Left lung (tissue), 4 donors: ENCODE measurements at regions not wholly inside any gene's neighbourhood (a gene's known extent, or its start where the extent isn't known, plus 50 kb on each side); places are given as distances from the start of the nearest gene placed in this dataset.

Experiments used
- ATAC-seq: fragments of 200-7000 bp; cut with Tn5 transposase; one replicate; pipeline ENCODE4 v1.9.1; 2020; ENCODE audit warnings: moderate library complexity
- DNase-seq, 4 donors: peaks; one replicate each; pipeline ENCODE4 v3.0.0-alpha.2; 2013 to 2020
- H3K27ac ChIP-seq, 2 donors: fragments of 200-600 bp; sonication (generic) in 1 of 2; one replicate each; pipeline versions ENCODE4 v1.5.0 to v1.8.0; 2020 to 2021
- H3K27me3 ChIP-seq, 2 donors: fragments of 200-600 bp; sonication (generic) in 1 of 2; one replicate each; pipeline versions ENCODE4 v1.5.0 to v1.8.0; 2020 to 2021
- H3K36me3 ChIP-seq, 2 donors: fragments of 200-600 bp; sonication (generic) in 1 of 2; one replicate each; pipeline versions ENCODE4 v1.5.0 to v1.8.0; 2020 to 2021
- H3K4me1 ChIP-seq, 2 donors: fragments of 200-600 bp; one replicate each; pipeline ENCODE4 v1.8.0; 2021
- H3K4me3 ChIP-seq, 2 donors: fragments of 200-600 bp; sonication (generic) in 1 of 2; one replicate each; pipeline versions ENCODE4 v1.5.0 to v1.8.0; 2020 to 2021; ENCODE audit warnings: mild to moderate bottlenecking in 1 of 2
- H3K9me3 ChIP-seq, 2 donors: fragments of 200-600 bp; sonication (generic) in 1 of 2; one replicate each; pipeline versions ENCODE4 v1.5.0 to v1.8.0; 2020 to 2021
- intact Hi-C, 2 donors: fragments of 100-400 bp; cut with DNase I; formaldehyde crosslinking; loops; one replicate each; pipeline versions ENCODE4 v1.11.2 to v1.14.2; 2022
- TF ChIP-seq, protein P1 (sequence below), 2 donors: fragments of 200-600 bp; sonication (generic) in 1 of 2; IDR thresholded peaks; one replicate each; pipeline versions ENCODE4 v1.5.0 to v1.8.0; 2021; ENCODE audit warnings: antibody characterized with exemption in 2 of 2
- donor health status: DM: no; HTN: yes; CAD: no.
- donor health status: DM: no; HTN: no; CAD: no.

DNA sequence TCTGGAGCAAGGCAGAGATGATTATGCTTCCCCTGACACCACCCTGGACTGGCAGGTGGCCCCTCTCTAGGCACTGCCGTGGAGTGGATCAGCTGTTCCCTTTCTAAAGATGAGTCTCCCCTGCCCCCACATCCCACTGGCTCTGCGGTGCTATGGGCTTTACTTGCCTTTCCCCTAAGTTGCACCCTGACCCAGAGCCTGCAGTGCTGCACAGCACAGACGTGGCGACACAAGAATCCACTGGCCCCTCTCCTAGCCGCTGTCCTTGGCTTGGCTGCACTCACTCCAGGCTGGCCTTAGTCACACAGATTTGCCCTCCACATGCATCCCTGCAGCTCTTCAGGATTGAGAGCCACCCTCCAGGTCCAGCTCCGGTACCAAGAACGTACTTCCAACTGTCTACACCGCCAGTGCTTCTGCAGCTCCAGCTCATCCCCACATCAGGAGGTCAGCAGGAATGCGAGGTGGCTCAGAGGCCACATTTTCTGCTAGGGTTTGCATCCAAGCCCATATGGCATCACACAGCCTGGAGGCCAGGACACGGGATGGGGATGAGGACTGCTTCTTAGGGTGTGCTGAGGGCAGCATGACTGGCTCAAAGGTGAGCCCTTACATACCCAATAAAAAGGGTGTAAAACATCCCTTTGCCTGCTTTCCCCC lies 82.4 kb upstream of the RASGRF1 start:
- Histone ChIP-seq H3K27ac (no peak overlapping the region), H3K27me3 (peaks cover 0 to 53% of the 10 kb centered on the region in 2 donors), H3K9me3 (no peaks in the 10 kb centered on the region), H3K4me3 (no peak overlapping the region), H3K36me3 (no peaks in the 10 kb centered on the region), H3K4me1 (no peaks in the 10 kb centered on the region)
- TF ChIP-seq, protein P1, sequence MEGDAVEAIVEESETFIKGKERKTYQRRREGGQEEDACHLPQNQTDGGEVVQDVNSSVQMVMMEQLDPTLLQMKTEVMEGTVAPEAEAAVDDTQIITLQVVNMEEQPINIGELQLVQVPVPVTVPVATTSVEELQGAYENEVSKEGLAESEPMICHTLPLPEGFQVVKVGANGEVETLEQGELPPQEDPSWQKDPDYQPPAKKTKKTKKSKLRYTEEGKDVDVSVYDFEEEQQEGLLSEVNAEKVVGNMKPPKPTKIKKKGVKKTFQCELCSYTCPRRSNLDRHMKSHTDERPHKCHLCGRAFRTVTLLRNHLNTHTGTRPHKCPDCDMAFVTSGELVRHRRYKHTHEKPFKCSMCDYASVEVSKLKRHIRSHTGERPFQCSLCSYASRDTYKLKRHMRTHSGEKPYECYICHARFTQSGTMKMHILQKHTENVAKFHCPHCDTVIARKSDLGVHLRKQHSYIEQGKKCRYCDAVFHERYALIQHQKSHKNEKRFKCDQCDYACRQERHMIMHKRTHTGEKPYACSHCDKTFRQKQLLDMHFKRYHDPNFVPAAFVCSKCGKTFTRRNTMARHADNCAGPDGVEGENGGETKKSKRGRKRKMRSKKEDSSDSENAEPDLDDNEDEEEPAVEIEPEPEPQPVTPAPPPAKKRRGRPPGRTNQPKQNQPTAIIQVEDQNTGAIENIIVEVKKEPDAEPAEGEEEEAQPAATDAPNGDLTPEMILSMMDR (IDR thresholded peaks at IDR 0.05) = no peak
- DNase-seq = no peak
- ATAC-seq = no peak
- intact Hi-C loops = no loop called here

DNA sequence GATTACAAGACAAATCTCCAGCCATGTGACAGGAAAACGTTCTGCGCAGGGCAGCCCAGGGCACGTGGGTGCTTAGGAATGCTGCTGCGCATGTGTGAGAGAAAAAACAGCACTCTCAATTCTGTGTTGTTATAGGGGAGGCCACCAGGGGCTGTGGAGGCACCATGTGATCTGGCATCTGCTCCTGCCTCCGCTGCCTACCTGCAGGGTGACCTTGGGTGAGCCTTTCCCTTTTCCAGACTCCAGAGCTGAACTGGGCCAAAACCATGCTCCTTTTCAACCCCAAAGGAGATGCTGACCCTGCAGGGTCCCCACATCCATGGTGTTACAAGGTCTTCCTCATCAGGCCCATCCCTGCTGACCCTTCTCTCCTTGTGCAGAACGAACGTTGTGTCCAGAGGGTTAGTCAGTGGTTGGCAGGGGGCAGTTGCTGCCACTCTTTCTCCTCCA lies 81.5 kb upstream of the RASGRF1 start:
- Histone ChIP-seq H3K4me3 (no peak overlapping the region), H3K36me3 (no peaks in the 10 kb centered on the region), H3K4me1 (no peaks in the 10 kb centered on the region), H3K27me3 (peaks cover 0 to 53% of the 10 kb centered on the region in 2 donors), H3K27ac (no peak overlapping the region), H3K9me3 (no peaks in the 10 kb centered on the region)
- no peak for ATAC-seq
- TF ChIP-seq, protein P1 (IDR thresholded peaks at IDR 0.05) = no peak
- peak in 1 of 4 donors; percentile 13 for DNase-seq
- intact Hi-C loops = no loop called here

DNA sequence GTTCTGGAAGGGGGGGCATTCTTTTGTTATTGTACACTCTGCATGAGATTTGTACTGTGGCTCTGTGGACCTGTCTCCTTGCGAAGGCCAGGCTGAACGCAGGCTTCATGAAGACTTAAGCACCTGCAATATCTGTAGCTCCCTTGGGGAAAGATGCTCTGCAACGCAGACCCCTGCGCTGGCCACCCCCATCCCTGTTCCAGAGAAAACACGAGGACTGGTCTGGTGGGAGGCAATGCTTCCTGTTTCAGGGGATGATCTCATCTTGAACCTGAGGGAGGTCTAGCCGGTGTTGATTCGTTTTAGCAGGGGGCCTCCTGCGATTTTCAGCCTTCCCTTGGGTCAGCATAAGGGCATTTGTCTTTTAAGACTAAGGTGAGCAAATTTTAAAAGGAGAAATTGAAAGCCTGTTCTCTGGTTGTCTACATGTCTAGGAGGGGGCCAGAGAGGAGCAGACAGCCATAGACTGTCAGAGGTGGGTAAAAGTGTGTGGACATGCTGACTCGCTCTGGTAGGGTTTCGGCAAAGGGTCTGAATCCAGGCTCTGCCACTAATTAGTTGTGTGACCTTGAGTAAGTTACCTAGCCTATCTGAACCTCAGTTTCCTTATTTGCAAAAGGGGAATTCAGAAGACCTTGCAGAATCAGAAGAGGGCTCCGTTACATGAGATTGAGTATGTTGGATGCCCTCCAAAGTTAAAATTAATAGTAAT lies 80.9 kb upstream of the RASGRF1 start:
- ATAC-seq (no peak), DNase-seq (no peak)
- Histone ChIP-seq H3K27ac (no peak overlapping the region), H3K27me3 (peaks cover 0 to 53% of the 10 kb centered on the region in 2 donors), H3K4me3 (no peak overlapping the region), H3K4me1 (no peaks in the 10 kb centered on the region), H3K9me3 (no peaks in the 10 kb centered on the region), H3K36me3 (no peaks in the 10 kb centered on the region)
- TF ChIP-seq, protein P1 (IDR thresholded peaks at IDR 0.05) = no peak
- intact Hi-C loops = no loop called here

DNA sequence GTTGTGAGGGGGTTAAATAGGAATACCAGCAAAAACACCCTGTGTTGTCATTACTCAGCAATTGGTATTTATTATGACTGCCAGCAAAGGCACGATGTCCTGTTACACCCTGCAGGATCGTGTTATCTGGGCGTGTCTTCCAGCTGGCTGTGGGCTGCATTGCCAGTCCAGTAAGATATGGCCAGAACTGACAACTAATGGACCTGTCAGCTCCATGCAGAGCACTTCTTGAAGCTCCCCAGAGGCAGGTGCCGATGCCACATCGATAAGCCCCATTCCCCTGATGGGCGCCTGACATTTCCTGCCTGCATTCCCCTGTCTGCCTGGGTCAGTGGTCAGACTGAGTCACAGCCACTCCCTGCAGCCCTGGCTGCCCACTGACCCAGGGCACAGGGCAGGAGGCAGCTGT lies 79.7 kb upstream of the RASGRF1 start:
- no peak overlapping the region for H3K4me3 ChIP-seq
- H3K36me3 ChIP-seq = no peaks in the 10 kb centered on the region
- TF ChIP-seq, protein P1 (IDR thresholded peaks at IDR 0.05) = no peak
- intact Hi-C loops = no loop called here
- H3K4me1 ChIP-seq = no peaks in the 10 kb centered on the region
- ATAC-seq = peak; percentile 38
- no peak for DNase-seq
- H3K27me3 ChIP-seq = peaks cover 0 to 60% of the 10 kb centered on the region in 2 donors
- no peak overlapping the region for H3K27ac ChIP-seq
- H3K9me3 ChIP-seq = no peaks in the 10 kb centered on the region

DNA sequence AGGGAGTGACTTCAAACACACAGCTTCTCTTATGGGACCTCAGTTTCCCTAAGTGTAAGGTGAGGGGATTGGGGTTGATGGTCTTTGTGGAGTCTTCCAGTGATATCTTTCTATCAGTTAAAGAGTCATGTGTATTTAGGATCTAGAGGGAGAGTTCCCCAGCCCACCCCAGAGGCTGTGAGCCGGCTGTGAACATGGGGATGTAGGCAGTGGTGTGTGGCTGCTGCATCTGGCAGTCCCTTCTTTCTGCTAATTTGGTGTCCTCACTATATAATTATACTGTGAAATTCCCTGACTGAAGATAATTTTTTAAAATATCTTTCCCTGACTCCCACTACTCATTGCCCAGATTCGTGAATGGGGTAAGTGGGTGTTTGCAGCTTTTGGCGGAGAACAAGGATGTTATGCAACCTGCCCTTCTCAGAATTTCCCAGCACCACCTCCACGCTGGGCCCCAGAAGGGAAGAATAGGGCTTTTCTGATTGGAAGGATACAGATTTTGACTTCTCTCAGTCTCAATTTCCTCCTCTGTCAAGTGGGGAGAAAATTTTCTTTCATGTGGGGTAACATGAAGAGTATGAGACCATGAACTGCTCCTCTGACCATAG lies 79.0 kb upstream of the RASGRF1 start:
- DNase-seq (no peak), ATAC-seq (peak; percentile 45)
- intact Hi-C loops = no loop called here
- Histone ChIP-seq H3K4me1 (no peaks in the 10 kb centered on the region), H3K27ac (no peak overlapping the region), H3K36me3 (no peaks in the 10 kb centered on the region), H3K9me3 (no peaks in the 10 kb centered on the region), H3K27me3 (peaks cover 0 to 55% of the 10 kb centered on the region in 2 donors), H3K4me3 (no peak overlapping the region)
- TF ChIP-seq, protein P1 (IDR thresholded peaks at IDR 0.05) = no peak
